ENCODE measurements at regions not wholly inside any gene's neighbourhood (a gene's known extent, or its start where the extent isn't known, plus 50 kb on each side); places are given as distances from the start of the nearest gene placed in this dataset.
"Not testable (repeated sequence)": the region's sequence is repeated elsewhere in the genome, so short reads cannot be mapped to it uniquely, and the experiment has no call there.

- no peak overlapping the region for H3K4me3 ChIP-seq (ENCODE audit: low read depth in 2 of 2, low read length in 1 of 2)
- H3K9ac ChIP-seq: no peak overlapping the region
- CTCF ChIA-PET: no interaction called here
- H4K20me1 ChIP-seq (ENCODE audit: insufficient read depth): no peaks in the 10 kb centered on the region
- TF ChIP-seq GABPA (IDR thresholded peaks at IDR 0.05; ENCODE audit: low read depth): no peak
- no peak for TF ChIP-seq USF2 (IDR thresholded peaks at IDR 0.05; ENCODE audit: borderline replicate concordance, low read depth, low read length)
- POLR2A ChIA-PET: no interaction called here
- H3K4me1 ChIP-seq (ENCODE audit: control insufficient read depth in 1 of 2, insufficient read depth in 2 of 2, low read depth in 1 of 2, low read length in 1 of 2): peaks cover 0 to 34% of the 10 kb centered on the region in 2 experiments; a peak in 1 of 4 replicates
- no peak overlapping the region for H3K4me2 ChIP-seq
- WGBS (ENCODE audit: low lambda C conversion rate): 86% methylated on average over 3 of the region's 3 CpGs
- no peaks in the 10 kb centered on the region for H3F3A ChIP-seq (replicated peaks; ENCODE audit: insufficient read depth)
- H3K9me2 ChIP-seq: no peaks in the 10 kb centered on the region
- no peak for DNase-seq
- no peaks in the 10 kb centered on the region for H3K27me3 ChIP-seq (ENCODE audit: insufficient read depth)
- no peak overlapping the region for H2AFZ ChIP-seq (ENCODE audit: low read depth)
- no peaks in the 10 kb centered on the region for H3K36me3 ChIP-seq (replicated peaks in 1 of 2; ENCODE audit: control insufficient read depth in 1 of 2, insufficient read depth in 2 of 2, low read length in 1 of 2)
- peak overlapping the region in 1 of 2 experiments; percentile 73; a peak in 2 of 4 replicates for H3K27ac ChIP-seq (ENCODE audit: low read depth in 2 of 2, low read length in 1 of 2)
- H3K79me2 ChIP-seq (ENCODE audit: insufficient read depth): no peaks in the 10 kb centered on the region
- no peaks in the 10 kb centered on the region for H3K9me3 ChIP-seq
Measured at GRCh38 chr2:111519071-111519470, 364.9 kb downstream of the ANAPC1 start.

DNA sequence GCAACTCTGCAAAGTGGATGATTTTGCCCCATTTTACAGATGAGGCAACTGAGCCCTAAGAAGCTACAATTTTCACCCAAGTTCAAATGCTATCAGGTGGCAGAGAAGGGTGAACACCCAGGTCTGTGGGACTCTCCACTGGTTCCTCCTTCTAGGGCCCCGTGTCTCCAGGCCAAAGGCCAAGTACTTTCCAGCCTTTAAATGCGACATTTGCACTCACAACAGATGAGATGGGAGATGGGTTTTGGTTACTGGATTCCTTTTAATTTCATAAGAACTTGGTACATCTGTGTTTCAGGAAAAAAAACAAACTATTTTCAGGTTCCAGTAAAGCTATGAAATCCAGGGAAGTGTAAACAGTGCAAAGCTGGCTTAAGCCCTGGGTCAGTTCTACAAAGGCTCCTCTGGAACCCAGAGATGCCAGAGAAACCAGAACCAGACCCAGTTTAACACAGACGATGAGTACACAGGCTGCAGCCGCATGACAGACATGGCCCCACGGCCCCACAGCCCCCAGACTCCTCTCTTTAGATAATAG lies 361.7 kb downstream of the ANAPC1 start:
- Histone ChIP-seq H3K4me1 (ENCODE audit: control insufficient read depth in 1 of 2, insufficient read depth in 2 of 2, low read depth in 1 of 2, low read length in 1 of 2) (peaks cover 0 to 40% of the 10 kb centered on the region in 2 experiments; a peak in 1 of 4 replicates), H3K79me2 (ENCODE audit: insufficient read depth) (no peaks in the 10 kb centered on the region), H4K20me1 (ENCODE audit: insufficient read depth) (no peaks in the 10 kb centered on the region), H3F3A (replicated peaks; ENCODE audit: insufficient read depth) (no peaks in the 10 kb centered on the region), H2AFZ (ENCODE audit: low read depth) (no peak overlapping the region), H3K27ac (ENCODE audit: low read depth in 2 of 2, low read length in 1 of 2) (peak overlapping the region in 1 of 2 experiments; percentile 92; a peak in 2 of 4 replicates), H3K27me3 (ENCODE audit: insufficient read depth) (no peaks in the 10 kb centered on the region), H3K4me2 (no peak overlapping the region), H3K9ac (no peak overlapping the region), H3K9me3 (no peaks in the 10 kb centered on the region), H3K9me2 (no peaks in the 10 kb centered on the region), H3K4me3 (ENCODE audit: low read depth in 2 of 2, low read length in 1 of 2) (no peak overlapping the region), H3K36me3 (replicated peaks in 1 of 2; ENCODE audit: control insufficient read depth in 1 of 2, insufficient read depth in 2 of 2, low read length in 1 of 2) (no peaks in the 10 kb centered on the region)
- ChIA-PET POLR2A (no interaction called here), CTCF (no interaction called here)
- TF ChIP-seq CHD2 (IDR thresholded peaks at IDR 0.05; ENCODE audit: low read length, partially characterized antibody) (no peak), RAD21 (IDR thresholded peaks at IDR 0.05; ENCODE audit: low read length) (no peak), GABPA (IDR thresholded peaks at IDR 0.05; ENCODE audit: low read depth) (no peak), USF2 (IDR thresholded peaks at IDR 0.05; ENCODE audit: borderline replicate concordance, low read depth, low read length) (no peak), SIN3A (IDR thresholded peaks at IDR 0.05; ENCODE audit: borderline replicate concordance, low read depth, low read length) (no peak), RXRA (IDR thresholded peaks at IDR 0.05; ENCODE audit: borderline replicate concordance, low read depth) (no peak)
- no peak for DNase-seq
- WGBS (ENCODE audit: low lambda C conversion rate): 88% methylated on average over 5 of the region's 5 CpGs

DNA sequence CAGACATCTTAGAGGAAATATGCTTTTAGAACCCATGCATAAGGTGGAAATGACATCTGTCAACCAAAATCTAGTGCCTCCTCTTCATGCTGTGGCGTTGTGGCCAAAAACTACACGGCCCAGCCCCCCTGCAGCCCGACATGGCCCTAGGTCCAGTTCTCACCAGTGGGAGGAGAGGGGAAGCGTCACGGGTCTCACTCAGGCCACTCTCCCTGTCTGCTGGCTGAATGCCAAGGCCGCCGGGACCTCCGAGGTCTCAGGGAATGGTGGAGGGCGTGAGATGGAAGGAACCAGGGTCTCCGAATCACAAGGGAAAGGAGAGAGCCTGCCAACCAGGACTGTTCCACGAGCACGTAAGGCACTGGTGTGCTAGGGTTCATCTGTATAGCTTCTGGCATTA lies 361.0 kb downstream of the ANAPC1 start:
- H3K4me1 ChIP-seq (ENCODE audit: control insufficient read depth in 1 of 2, insufficient read depth in 2 of 2, low read depth in 1 of 2, low read length in 1 of 2): peaks cover 0 to 39% of the 10 kb centered on the region in 2 experiments; a peak in 1 of 4 replicates
- TF ChIP-seq TAF1 (IDR thresholded peaks at IDR 0.05; ENCODE audit: borderline replicate concordance, low read depth, low read length) (no peak), ELF1 (IDR thresholded peaks at IDR 0.05) (no peak), MEF2A (IDR thresholded peaks at IDR 0.05; ENCODE audit: borderline replicate concordance, low read depth) (no peak), RAD21 (IDR thresholded peaks at IDR 0.05; ENCODE audit: low read length) (no peak), FOSL2 (IDR thresholded peaks at IDR 0.05; ENCODE audit: borderline replicate concordance, low read depth) (no peak), POLR2AphosphoS5 (IDR thresholded peaks at IDR 0.05; ENCODE audit: low read depth, low read length) (no peak), YY1 (IDR thresholded peaks at IDR 0.05; ENCODE audit: low read depth) (no peak), IRF3 (IDR thresholded peaks at IDR 0.05; ENCODE audit: low read depth, low read length) (no peak)
- H3K27ac ChIP-seq (ENCODE audit: low read depth in 2 of 2, low read length in 1 of 2): peak overlapping the region in 1 of 2 experiments; percentile 92; a peak in 2 of 4 replicates
- H3K4me3 ChIP-seq (ENCODE audit: low read depth in 2 of 2, low read length in 1 of 2): no peak overlapping the region; a peak in 1 of 4 replicates
- no peak overlapping the region for H3K4me2 ChIP-seq
- H3K27me3 ChIP-seq (ENCODE audit: insufficient read depth): no peaks in the 10 kb centered on the region
- no peaks in the 10 kb centered on the region for H3K79me2 ChIP-seq (ENCODE audit: insufficient read depth)
- DNase-seq: peak; percentile 39
- no peaks in the 10 kb centered on the region for H4K20me1 ChIP-seq (ENCODE audit: insufficient read depth)
- H3K36me3 ChIP-seq (replicated peaks in 1 of 2; ENCODE audit: control insufficient read depth in 1 of 2, insufficient read depth in 2 of 2, low read length in 1 of 2): no peaks in the 10 kb centered on the region
- CTCF ChIA-PET: no interaction called here
- no peaks in the 10 kb centered on the region for H3K9me2 ChIP-seq
- WGBS (ENCODE audit: low lambda C conversion rate): 63% methylated on average over 10 of the region's 12 CpGs
- no peak overlapping the region for H2AFZ ChIP-seq (ENCODE audit: low read depth)
- H3K9me3 ChIP-seq: no peaks in the 10 kb centered on the region
- no peak overlapping the region for H3K9ac ChIP-seq
- POLR2A ChIA-PET: no interaction called here
- no peaks in the 10 kb centered on the region for H3F3A ChIP-seq (replicated peaks; ENCODE audit: insufficient read depth)

DNA sequence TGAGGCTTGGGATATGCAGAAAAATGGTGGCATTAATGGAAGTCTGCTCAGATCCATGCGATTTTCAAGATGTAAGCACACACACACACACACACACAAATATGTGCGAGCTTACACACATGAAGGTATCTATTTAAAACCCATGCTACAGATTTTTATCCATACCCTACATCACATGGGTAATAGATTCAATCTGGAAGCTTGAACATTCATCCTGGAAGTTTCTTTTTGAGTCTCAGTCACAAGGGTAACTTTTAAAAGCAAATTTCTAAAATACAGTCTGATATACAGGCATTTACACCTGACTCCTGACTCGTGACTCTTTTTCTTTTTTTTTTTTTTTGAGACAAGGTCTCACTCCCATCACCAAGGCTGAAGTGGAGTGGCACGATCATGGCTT lies 359.0 kb downstream of the ANAPC1 start:
- POLR2A ChIA-PET; H3K9me3 ChIP-seq; H3K9me2 ChIP-seq; H3K79me2 ChIP-seq (ENCODE audit: insufficient read depth); CTCF ChIA-PET; H3K27me3 ChIP-seq (ENCODE audit: insufficient read depth); H4K20me1 ChIP-seq (ENCODE audit: insufficient read depth); H2AFZ ChIP-seq (ENCODE audit: low read depth); DNase-seq; H3F3A ChIP-seq (replicated peaks; ENCODE audit: insufficient read depth); H3K4me2 ChIP-seq; H3K9ac ChIP-seq; H3K4me3 ChIP-seq (ENCODE audit: low read depth in 2 of 2, low read length in 1 of 2); H3K36me3 ChIP-seq (replicated peaks in 1 of 2; ENCODE audit: control insufficient read depth in 1 of 2, insufficient read depth in 2 of 2, low read length in 1 of 2): not testable (repeated sequence)
- H3K27ac ChIP-seq (ENCODE audit: low read depth in 2 of 2, low read length in 1 of 2): peak overlapping the region in 1 of 2 experiments; percentile 92; a peak in 2 of 4 replicates
- 94% methylated on average over 4 of the region's 4 CpGs for WGBS (ENCODE audit: low lambda C conversion rate)
- peaks cover 0 to 29% of the 10 kb centered on the region in 2 experiments; a peak in 1 of 4 replicates for H3K4me1 ChIP-seq (ENCODE audit: control insufficient read depth in 1 of 2, insufficient read depth in 2 of 2, low read depth in 1 of 2, low read length in 1 of 2)
